RPMI7951 (cell line): ENCODE measurements at regions not wholly inside any gene's neighbourhood (a gene's known extent, or its start where the extent isn't known, plus 50 kb on each side); places are given as distances from the start of the nearest gene placed in this dataset.

Experiments
- DNase-seq: peaks from one replicate; pipeline ENCODE4 v3.0.0-alpha.2; 2012; ENCODE audit warnings: low read depth

GRCh38 chr5:130251931-130252330 lies 347.7 kb downstream of the CHSY3 start:
- DNase-seq, result no peak

GRCh38 chr5:130243641-130244040 lies 339.4 kb downstream of the CHSY3 start:
- DNase-seq, result no peak

GRCh38 chr5:130237721-130238120 lies 333.5 kb downstream of the CHSY3 start:
- DNase-seq, result no peak
